Progenitor cell of endocrine pancreas (in vitro differentiated cells): ENCODE measurements at regions not wholly inside any gene's neighbourhood (a gene's known extent, or its start where the extent isn't known, plus 50 kb on each side); places are given as distances from the start of the nearest gene placed in this dataset.
"Not testable (repeated sequence)": the region's sequence is repeated elsewhere in the genome, so short reads cannot be mapped to it uniquely, and the experiment has no call there.

Source experiments
- DNase-seq: peaks from one replicate; pipeline ENCODE4 v3.0.0; 2021; ENCODE audit warnings: low spot score; ENCODE audit not compliant: unreplicated experiment
- H3K27ac Mint-ChIP-seq: 2 replicates; pipeline ENCODE4 v1.8.0; 2021; ENCODE audit warnings: mild to moderate bottlenecking, moderate library complexity, mixed read lengths
- H3K27me3 Mint-ChIP-seq: 2 replicates; pipeline ENCODE4 v1.8.0; 2021; ENCODE audit warnings: mixed read lengths
- H3K36me3 Mint-ChIP-seq: 2 replicates; pipeline ENCODE4 v1.8.0; 2022; ENCODE audit warnings: mixed read lengths; ENCODE audit not compliant: insufficient read depth
- H3K4me1 Mint-ChIP-seq: 2 replicates; pipeline ENCODE4 v1.8.0; 2021; ENCODE audit warnings: low read depth, mixed read lengths
- H3K4me3 Mint-ChIP-seq: 2 replicates; pipeline ENCODE4 v1.8.0; 2021; ENCODE audit warnings: low read depth, mild to moderate bottlenecking, moderate library complexity, mixed read lengths
- H3K9me3 Mint-ChIP-seq: 2 replicates; pipeline ENCODE4 v1.8.0; 2021; ENCODE audit warnings: low read depth, mixed read lengths
- CTCF ChIP-seq: fragments of 200-600 bp; sonication (generic); IDR thresholded peaks from one replicate; pipeline ENCODE4 v1.5.0; 2021; ENCODE audit warnings: antibody characterized with exemption, mild to moderate bottlenecking; ENCODE audit not compliant: unreplicated experiment

GRCh38 chr2:61649021-61649420 is 110.9 kb upstream of the XPO1 start:
- Mint-ChIP-seq H3K4me3 (no peak overlapping the region), H3K36me3 (no peaks in the 10 kb centered on the region), H3K27me3 (no peaks in the 10 kb centered on the region), H3K9me3 (peaks cover 13% of the 10 kb centered on the region), H3K27ac (no peak overlapping the region), H3K4me1 (peaks cover under 1% of the 10 kb centered on the region)
- no peak for DNase-seq
- no peak for TF ChIP-seq CTCF

- no peak overlapping the region for H3K4me3 Mint-ChIP-seq
- H3K9me3 Mint-ChIP-seq, result peaks cover 13% of the 10 kb centered on the region
- no peak for TF ChIP-seq CTCF
- H3K27ac Mint-ChIP-seq, result no peak overlapping the region
- H3K27me3 Mint-ChIP-seq, result no peaks in the 10 kb centered on the region
- H3K4me1 Mint-ChIP-seq, result no peaks in the 10 kb centered on the region
- H3K36me3 Mint-ChIP-seq, result no peaks in the 10 kb centered on the region
- no peak for DNase-seq
Observed at GRCh38 chr2:61647044-61647443, 108.9 kb upstream of the XPO1 start.

DNA sequence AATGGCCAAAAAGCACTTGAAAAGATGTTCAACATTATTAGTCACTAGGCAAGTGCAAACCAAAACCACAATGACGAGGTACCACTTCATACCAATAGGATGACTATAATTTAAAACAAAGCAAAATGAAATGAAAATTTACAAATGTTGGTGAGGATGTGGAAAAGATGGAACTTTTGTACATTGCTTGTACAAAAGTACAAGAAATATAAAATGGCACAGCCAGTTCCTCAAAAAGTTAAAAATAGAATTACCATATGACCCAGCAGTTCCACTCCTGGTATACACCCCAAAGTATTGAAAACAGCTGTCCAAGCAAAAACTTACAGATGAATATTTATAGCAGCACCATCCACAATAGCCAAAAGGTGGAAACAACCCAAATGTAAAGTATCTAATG is 107.8 kb upstream of the XPO1 start:
- no peak for DNase-seq
- TF ChIP-seq CTCF, result no peak
- H3K4me1 Mint-ChIP-seq, result no peaks in the 10 kb centered on the region
- H3K27me3 Mint-ChIP-seq, result no peaks in the 10 kb centered on the region
- H3K36me3 Mint-ChIP-seq, result no peaks in the 10 kb centered on the region
- H3K9me3 Mint-ChIP-seq, result peaks cover 9% of the 10 kb centered on the region
- H3K27ac Mint-ChIP-seq, result no peak overlapping the region
- no peak overlapping the region for H3K4me3 Mint-ChIP-seq

DNA sequence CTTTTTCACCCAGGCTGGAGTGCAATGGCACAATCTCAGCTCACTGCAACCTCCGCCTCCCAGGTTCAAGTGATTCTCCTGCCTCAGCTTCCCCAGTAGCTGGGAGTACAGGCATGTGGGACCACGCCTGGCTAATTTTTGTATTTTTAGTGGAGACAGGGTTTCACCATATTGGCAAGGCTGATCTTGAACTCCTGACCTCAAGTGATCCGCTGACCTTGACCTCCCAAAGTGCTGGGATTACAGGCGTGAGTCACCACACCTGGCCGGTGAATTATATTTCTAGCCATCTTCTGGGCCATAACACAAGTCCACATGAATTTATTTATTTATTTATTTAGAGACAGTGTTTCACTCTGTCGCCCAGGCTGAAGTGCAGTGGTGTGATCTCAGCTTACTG is 105.0 kb upstream of the XPO1 start:
- not testable (repeated sequence) for H3K36me3 Mint-ChIP-seq, H3K27me3 Mint-ChIP-seq, H3K9me3 Mint-ChIP-seq, H3K4me1 Mint-ChIP-seq, DNase-seq, H3K4me3 Mint-ChIP-seq, H3K27ac Mint-ChIP-seq

DNA sequence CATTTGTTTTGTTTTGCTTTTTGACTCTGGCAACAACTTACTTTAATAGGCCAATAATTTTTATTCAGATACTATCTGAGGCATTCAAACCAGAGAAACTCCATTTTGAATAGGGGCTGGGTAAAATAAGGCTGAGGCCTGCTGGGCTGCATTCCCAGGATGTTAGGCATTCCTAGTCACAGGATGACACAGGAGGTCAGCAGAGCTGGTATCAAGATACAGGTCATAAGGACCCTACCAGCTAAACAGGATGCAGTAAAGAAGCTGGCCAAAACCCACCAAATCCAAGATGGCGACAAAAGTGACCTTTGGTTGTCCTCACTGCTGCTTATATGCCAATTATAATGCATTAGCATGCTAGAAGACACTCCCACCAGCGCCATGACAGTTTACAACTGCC is 102.2 kb upstream of the XPO1 start:
- H3K4me1 Mint-ChIP-seq, result peaks cover 21% of the 10 kb centered on the region
- TF ChIP-seq CTCF, result no peak
- H3K27ac Mint-ChIP-seq, result no peak overlapping the region
- no peaks in the 10 kb centered on the region for H3K36me3 Mint-ChIP-seq
- H3K4me3 Mint-ChIP-seq, result no peak overlapping the region
- no peaks in the 10 kb centered on the region for H3K27me3 Mint-ChIP-seq
- no peak for DNase-seq
- no peaks in the 10 kb centered on the region for H3K9me3 Mint-ChIP-seq

GRCh38 chr2:61639721-61640120 is 101.6 kb upstream of the XPO1 start:
- Mint-ChIP-seq H3K4me1 (peaks cover 21% of the 10 kb centered on the region), H3K36me3 (no peaks in the 10 kb centered on the region), H3K27me3 (no peaks in the 10 kb centered on the region), H3K27ac (no peak overlapping the region), H3K9me3 (no peaks in the 10 kb centered on the region), H3K4me3 (no peak overlapping the region)
- DNase-seq, result no peak
- TF ChIP-seq CTCF, result no peak
